ENCODE measurements at regions not wholly inside any gene's neighbourhood (a gene's known extent, or its start where the extent isn't known, plus 50 kb on each side); places are given as distances from the start of the nearest gene placed in this dataset.

DNA sequence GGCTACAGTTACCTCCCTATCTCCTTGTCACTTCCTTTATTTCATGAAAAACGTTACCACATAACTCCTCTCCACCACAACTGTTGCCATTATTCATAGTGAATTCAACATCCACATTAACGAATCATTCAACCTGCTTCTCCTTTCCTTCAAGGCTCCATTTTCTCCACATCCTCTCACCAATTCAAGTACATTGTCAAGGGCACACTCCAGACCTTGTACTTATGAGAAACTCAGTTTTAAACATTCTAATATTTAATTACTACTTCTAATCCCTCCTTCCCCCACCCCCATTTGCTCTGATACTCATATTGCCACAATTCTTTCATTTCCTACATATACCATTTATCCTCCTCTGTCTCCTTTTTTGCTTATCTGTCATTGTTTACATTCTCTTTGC lies 871.2 kb downstream of the TUSC7 start:
- in situ Hi-C loops (cut with MboI; ENCODE audit: low sequenced_read_pairs) = no loop called here

DNA sequence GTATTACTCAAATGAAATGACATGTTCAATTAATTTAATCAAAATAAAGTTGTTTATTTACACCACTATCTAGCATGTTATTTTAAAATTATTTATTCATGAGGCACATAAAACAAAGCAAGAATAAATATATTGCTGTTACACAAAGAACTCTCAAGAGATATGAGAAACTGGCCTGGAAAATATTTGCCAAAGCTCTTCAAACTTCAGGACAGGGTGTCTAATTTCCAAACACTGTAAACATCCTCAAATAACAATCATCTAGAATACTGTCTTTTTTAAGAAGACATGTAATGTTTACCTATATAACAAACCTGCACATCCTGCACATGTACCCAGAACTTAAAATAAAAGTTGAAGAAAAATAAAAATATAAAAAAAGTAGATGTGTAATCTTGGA lies 876.6 kb downstream of the TUSC7 start:
- in situ Hi-C loops (cut with MboI; ENCODE audit: low sequenced_read_pairs) = no loop called here

DNA sequence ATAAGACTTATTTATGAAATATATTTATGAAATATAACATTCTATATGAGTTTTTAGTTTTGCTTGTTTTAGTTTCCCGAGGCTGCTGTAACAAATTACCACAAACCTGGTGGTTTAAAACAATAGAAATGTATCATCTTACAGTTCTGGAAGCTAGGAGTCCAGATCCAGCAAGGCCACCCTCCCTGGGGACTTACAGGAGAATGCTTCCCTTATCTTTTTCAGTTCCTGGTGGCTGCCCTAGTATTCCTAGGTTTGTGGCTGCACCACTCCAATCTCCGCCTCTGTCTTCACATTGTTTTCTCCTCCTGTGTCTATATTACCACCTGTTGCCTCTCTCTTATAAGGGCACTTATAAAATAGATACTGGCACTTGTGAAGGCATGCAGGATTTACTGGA lies 877.8 kb downstream of the TUSC7 start:
- in situ Hi-C loops (cut with MboI; ENCODE audit: low sequenced_read_pairs) = no loop called here

DNA sequence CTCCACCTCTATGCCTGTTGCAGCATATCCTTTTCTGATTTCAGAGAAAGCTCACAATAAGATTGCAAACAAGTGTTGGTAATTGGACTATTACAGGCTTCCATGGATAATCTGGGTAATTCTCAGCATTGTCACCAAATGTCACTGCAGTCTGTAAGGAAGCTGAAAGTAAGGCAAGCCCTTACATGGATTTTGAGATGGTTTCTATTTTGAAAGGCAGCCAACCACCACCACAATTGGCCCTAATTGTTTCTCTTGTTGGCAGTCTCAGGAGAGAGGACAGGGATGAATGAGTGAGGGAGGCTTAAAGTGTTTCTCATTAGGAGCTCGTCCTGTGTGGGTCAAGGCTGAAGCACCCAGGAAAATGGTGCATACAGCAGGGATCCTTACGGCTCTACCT lies 879.9 kb downstream of the TUSC7 start:
- in situ Hi-C loops (cut with MboI; ENCODE audit: low sequenced_read_pairs) = no loop called here

DNA sequence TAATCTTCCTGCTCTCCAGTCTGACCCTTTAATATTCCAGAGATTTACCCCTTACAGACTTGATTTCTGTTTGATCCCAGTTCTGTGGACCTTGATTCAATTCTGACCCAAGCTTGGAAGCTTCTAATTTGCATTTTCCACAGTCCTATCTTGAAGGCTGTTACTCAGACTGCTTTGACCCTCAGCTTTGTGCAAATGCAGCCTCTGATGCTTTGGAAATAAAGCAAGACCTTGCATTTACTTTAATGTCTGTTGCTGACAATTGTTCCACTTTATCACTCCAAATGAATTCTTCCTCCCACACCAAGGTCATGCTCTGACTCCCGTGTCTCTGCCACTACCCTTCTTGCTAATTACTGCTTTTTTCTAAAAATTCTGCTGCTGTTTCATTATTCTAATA lies 886.0 kb downstream of the TUSC7 start:
- in situ Hi-C loops (cut with MboI; ENCODE audit: low sequenced_read_pairs) = no loop called here

DNA sequence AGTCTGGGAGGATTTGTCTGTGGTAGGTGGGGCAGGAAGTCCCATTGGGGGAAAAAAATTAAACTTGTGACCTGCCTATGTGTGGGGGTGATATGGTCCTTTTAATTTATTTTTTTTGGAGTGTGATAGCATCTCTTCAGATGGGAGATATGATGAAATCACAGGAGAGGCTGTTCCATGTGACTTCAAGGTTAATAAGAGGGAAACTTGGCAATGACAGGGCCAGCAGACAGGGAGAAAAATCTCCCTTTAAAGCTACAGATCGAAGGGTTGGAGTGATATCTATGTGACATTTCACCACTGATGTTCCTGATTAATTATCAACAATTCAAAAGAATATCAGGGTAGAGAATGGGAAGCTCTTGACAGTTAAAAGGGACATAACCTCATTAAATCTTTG lies 886.9 kb downstream of the TUSC7 start:
- in situ Hi-C loops (cut with MboI; ENCODE audit: low sequenced_read_pairs) = no loop called here

DNA sequence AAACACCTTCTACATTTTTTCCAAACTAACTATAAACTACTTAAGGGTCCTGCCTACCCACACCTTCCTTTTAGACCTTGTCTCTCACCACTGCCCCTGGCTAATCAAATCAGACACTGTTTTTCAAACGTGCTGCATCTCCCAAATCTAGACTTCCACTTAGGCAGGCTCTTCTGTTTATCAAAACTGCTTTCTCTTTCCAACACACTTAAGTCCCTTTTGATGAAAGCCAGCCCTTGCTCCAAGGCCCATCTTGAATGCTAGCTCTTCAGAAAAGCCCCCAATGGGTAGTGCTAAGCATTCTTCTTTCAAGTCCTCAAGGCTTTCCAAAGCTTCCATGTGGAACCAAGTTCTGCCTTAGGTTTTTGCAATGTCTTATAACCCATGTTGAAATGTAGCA lies 888.3 kb downstream of the TUSC7 start:
- in situ Hi-C loops (cut with MboI; ENCODE audit: low sequenced_read_pairs) = no loop called here

DNA sequence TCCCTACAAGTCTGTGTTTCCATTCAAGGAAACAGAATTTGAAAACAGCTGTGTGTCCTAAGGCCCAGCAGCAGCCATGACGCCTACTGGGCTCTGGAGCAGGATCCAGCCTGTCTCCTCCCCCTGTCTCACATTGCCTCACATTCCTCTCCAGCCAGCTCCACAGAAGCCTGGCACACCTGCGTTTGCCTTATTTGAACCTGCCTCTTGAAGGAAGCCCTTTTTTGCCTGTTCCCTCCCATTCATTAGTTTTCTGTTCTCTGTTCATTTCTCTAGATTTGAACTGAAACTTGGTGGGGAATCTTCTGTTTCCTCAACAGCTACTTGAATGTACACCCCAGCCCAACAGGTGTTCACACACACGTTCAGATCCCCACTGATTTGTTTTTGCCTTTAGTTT lies 890.5 kb downstream of the TUSC7 start:
- in situ Hi-C loops (cut with MboI; ENCODE audit: low sequenced_read_pairs) = no loop called here

DNA sequence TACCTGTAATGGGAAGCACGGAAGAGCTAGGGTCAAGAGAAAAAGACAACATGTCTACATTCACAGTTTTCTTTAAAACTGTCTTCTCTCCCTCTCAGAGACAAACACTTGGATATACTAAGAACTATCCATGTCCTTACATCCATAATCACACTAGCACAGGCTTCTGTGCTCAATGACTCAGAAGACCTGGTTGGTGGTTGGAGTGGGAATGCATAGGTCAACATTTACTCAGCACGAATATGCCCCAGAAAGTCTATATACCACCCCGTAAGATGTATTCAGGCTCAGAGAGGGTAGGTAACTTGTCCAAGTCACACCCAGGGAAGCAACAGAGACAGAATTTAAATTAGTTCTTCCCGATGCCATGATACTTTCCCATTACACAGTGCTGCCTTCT lies 891.1 kb downstream of the TUSC7 start:
- in situ Hi-C loops (cut with MboI; ENCODE audit: low sequenced_read_pairs) = no loop called here

DNA sequence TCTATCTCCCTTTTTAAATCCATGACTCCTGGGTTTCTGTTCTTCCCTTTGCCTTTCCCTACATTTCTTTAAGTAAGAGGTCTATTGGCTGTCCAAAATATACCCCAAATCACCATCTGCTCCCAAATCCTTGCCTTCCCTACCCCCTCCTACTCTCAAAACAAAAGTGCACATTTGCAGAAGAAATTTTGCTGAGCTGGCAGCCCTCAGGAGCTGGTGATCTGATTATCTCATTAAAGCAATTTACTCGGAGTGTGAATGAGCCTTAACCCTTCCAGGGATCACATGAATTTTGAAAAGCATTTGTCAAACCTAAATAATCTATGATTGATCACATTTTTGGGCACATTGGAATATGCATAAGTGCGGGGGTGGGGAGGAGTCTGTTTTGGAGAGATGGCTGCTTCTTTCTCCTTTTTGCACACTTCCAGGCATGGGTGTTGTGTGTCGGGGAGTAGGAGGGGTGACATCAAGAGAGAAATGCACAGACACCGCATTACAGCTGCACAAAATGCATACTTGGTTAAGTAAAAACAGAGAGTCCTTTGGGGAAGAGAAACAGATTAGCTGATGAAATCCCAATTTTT lies 892.6 kb downstream of the TUSC7 start:
- in situ Hi-C loops (cut with MboI; ENCODE audit: low sequenced_read_pairs) = no loop called here

DNA sequence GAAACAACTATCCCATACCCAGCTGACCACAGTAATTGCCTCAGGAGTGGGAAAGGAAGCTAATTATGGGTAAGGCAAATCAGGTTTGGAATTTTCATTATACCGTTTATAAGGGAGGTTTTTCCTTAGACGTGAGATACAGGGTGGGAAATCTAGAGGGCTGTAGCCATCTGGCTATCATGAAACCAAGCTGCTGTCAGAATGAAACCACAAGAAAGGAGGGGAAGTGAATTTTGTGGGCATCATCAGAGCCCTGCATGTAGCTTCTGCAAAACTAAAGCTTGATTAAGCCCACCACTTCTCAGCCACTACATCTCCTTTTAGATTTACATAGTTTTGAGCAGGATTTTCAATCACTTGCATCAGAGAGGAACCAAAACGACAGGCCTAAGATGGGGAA lies 893.5 kb downstream of the TUSC7 start:
- in situ Hi-C loops (cut with MboI; ENCODE audit: low sequenced_read_pairs) = no loop called here

DNA sequence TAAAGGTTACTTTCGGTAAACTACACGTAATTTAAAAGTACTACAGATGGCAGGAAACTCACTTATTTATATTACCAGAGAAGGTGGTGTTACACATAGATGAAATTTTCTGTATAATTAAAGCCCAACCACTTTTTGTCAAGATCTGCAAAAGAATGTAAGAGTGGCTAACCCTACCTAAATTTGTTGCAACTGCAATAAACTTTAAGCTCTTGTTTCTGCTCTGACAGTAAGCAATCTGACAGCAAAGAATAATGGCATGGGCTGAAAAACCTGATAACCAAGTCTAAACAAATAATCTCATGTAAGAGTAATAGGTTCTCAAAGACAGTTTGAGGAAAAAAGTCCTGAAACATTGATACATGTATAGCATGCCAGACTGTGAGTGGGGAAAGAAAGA lies 897.3 kb downstream of the TUSC7 start:
- in situ Hi-C loops (cut with MboI; ENCODE audit: low sequenced_read_pairs) = no loop called here

DNA sequence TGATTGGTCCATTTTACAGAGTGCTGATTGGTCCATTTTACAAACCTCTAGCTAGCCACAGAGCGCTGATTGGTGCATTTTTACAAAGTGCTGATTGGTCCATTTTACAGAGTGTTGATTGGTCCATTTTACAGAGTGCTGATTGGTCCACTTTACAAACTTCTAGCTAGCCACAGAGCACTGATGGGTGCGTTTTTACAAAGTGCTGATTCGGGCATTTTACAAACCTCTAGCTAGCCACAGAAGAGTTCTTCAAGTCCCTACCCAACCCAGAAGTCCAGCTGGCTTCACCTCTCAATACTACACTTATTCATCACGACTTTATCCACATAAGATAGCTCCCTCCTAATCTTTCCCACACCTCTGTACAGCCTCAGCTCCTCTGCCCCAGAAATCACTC lies 899.8 kb downstream of the TUSC7 start:
- in situ Hi-C loops (cut with MboI; ENCODE audit: low sequenced_read_pairs) = no loop called here

DNA sequence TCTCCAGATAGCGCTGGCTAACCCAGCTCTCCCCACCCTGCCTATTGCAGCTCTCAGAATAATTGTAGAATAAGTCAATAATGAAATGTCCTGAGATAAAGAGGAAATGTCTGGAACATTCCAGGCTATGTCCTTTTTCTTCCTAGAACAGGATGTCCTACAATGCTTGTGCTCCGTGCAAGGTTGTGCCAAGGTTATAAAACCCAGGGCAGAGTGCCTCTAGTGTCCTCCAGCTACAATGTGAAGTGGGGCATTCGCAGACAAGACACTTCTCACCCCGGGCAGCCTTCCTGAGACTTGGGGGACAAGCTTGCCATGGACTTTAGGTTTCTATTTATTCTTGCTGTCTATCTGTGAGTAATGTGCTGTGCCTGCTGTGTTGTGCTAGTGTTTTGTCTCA lies 900.6 kb downstream of the TUSC7 start:
- in situ Hi-C loops (cut with MboI; ENCODE audit: low sequenced_read_pairs) = no loop called here

DNA sequence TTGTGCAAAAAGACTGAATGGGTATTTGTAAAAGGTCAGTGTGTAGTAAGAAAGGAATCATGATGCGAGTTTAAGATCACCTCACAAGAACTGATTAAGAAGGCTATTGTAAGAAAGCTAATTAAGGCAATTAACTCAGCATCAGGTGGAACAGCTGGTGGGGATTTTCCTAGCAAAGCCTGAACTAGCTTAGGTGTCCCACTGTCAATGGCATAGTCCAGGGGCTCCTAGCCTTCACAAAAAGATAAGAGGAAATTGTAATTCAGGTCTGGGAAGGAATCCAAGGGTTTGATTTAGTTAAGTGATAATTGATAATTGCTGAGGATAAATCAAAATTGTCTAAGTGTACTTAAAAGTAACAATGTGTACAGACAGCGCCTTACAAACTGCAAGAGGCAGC lies 901.6 kb downstream of the TUSC7 start:
- in situ Hi-C loops (cut with MboI; ENCODE audit: low sequenced_read_pairs) = no loop called here

DNA sequence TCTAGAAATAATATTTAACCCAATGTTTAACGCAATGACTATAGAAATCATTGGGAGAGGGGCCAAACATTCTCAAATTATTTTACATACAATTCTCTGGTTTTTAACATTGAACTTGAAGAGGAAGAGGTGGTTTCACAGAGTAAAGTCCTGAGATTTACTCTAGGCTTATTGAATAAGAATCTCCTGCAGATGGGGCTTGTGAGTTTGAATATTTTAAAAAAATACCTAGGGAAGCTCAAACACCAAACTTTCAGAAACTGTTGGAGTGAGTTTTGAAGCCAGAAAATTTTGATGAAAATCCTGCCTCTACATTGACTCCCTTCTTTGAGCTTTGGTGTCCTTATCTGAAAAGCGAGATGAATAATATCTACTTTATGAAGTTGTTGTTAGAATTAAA lies 906.6 kb downstream of the TUSC7 start:
- in situ Hi-C loops (cut with MboI; ENCODE audit: low sequenced_read_pairs) = no loop called here

DNA sequence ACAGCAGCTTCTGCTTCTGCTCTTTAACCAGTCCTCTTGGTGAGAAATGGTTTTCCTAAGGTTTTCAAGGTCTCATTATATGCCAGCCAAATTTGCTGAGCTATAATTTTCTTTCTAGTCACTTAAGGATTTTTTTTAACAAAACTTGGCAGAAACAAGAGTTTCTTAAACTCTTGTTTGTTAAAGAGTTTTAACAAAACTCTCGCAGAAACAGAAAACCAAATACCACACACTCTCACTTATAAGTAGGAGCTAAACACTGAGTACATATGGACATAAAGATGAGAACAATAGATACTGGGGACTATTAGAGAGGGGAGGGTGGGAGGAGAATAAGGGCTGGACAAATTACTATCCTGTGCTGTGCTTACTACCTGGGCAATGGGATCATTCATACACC lies 908.3 kb downstream of the TUSC7 start:
- in situ Hi-C loops (cut with MboI; ENCODE audit: low sequenced_read_pairs) = no loop called here

DNA sequence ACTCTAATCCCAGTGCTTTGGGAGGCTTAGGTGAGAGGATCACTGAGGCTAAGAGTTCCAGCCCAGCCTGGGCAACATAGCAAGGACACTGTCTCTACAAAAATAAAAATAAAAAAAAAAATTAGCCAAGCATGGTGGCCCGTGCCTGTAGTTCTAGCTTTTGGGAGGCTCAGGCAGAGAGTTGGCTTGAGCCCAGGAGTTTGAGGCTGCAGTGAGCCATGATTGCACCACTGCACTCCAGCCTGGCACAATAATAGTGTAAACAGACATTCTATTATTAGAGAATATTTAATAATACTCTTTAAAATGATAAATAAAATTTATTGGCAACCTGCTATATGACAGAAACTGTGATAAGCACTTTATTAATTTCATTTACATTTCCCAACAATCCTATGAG lies 908.9 kb downstream of the TUSC7 start:
- in situ Hi-C loops (cut with MboI; ENCODE audit: low sequenced_read_pairs) = no loop called here

DNA sequence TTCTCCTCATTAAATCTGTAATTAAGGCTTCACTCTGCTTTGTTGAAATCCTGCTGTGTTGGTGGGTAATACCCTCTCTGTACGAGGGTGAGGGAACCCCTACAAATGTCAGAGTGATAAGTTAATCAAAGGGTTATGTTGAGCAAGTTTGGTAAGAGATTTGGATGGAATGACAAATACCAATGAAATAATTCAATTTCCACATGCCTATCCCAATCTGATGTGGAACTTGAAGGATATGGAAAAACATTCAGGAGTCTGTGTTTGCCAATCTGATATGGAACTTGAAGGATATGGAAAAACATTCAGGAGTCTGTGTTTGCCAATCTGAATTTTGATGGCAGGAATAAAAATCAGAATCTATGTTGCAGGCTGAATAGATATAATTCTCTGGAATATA lies 910.2 kb downstream of the TUSC7 start:
- in situ Hi-C loops (cut with MboI; ENCODE audit: low sequenced_read_pairs) = no loop called here

DNA sequence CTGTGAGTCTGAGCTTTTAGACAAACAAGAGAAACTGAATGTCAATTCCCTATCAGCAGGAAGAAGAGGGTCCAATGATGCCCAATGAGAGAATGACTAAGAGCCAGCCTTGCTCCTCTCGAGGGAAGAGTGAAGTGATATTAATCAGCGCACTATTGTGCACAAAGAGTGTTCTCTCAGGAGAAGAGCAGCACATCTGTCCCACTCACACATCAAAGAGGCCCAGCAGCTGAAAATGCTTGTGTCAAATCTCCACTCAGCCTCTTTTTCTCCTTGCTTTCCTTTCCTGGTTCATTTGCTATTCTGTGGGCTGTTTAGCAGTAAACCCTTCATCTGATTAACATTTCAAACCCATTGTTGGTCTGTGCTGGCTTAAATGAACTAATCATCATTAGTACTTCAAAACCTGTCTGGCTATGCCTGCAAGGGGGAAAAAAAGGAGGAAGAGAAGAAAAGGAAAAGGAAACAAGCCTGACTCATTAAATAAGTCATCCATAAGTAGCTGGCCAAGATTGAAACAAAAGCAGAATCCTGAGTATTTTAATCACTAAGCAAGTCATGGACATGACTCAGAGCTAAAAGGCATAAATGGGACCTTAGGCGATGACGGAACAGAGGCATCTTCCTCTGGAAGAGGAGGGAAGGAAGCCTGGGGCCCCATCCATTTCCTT lies 912.7 kb downstream of the TUSC7 start:
- in situ Hi-C loops (cut with MboI; ENCODE audit: low sequenced_read_pairs) = no loop called here

DNA sequence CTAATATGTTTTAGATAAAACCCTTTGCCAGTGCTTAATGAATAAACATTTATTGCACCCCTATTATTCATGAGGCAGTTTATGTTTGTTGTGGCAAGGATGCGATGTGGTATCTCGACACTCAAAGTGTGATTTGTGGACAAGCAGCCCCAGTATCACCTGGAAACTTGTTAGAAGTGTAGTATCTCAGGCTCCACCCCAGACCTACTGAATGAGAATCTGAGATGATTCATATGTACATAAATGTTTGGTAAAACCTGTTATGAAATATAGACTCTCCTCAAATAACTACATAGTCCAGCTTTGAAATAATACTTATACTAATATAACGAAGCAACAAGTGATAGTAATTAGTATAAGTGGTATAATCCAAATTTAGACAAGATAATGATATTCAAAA lies 914.8 kb downstream of the TUSC7 start:
- in situ Hi-C loops (cut with MboI; ENCODE audit: low sequenced_read_pairs) = no loop called here

DNA sequence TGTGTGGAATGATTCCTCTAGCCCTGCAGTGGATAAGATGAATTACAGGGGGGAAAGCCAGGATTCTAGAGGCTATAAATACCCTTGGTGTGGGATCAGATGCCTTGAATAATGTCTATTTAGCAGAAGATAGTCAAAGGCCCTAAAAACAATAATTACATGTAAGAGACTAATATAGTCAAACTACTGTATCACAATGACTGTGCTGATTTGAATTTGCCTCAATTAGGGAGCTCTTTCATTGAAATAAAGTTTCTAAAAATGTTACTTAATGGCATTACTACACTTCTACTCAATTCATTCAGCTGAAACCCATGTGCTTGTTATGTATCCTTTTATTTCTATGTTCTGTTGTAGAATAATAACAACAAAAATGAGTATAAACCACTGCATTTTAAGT lies 915.6 kb downstream of the TUSC7 start:
- in situ Hi-C loops (cut with MboI; ENCODE audit: low sequenced_read_pairs) = no loop called here

DNA sequence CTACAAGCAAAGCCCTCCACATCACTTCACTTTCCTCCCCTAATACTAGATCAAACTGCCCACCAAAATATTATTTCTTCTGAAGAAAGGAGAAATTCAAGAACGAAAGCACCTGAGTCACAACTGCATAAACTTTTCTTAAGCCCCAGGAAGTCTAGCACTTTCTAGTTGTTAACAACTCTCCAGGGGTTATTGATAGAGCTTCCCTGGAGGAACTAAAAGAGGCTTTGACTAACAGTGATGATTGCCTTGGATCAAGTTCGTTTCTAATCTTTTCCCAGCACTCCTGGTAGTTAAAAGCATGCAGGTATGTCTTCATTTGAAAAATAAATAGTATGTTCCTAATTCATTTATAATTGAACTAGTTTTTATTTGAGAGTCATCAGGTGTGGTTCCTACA lies 917.0 kb downstream of the TUSC7 start:
- in situ Hi-C loops (cut with MboI; ENCODE audit: low sequenced_read_pairs) = no loop called here
